Caco-2 (cell line): ENCODE measurements at regions not wholly inside any gene's neighbourhood (a gene's known extent, or its start where the extent isn't known, plus 50 kb on each side); places are given as distances from the start of the nearest gene placed in this dataset.

Source experiments
- BruUV-seq: library from RNA; stranded (reverse); fragments of 400-500 nt; replicated peaks from 2 replicates; lab custom pipeline; 2021; lab: Mats Ljungman, UMichigan
- CTCF ChIA-PET: fragments of 300-600 bp; sonication (Branson Sonifier 250); formaldehyde crosslinking; loops from one replicate; lab custom pipeline; 2022; ENCODE audit warnings: antibody characterized with exemption; lab: Charles Lee
- POLR2A ChIA-PET: fragments of 300-600 bp; sonication (Branson Sonifier 250); formaldehyde crosslinking; loops from one replicate; lab custom pipeline; 2022; ENCODE audit warnings: antibody characterized with exemption; lab: Charles Lee
- DNase-seq, 2 experiments: peaks; one replicate each; pipeline versions ENCODE4 v3.0.0 to v3.0.0-alpha.2; 2020 to 2022
- H3K27me3 ChIP-seq: replicated peaks from 2 replicates; pipeline ENCODE4 v1.6.0; 2011; ENCODE audit warnings: low read length; ENCODE audit not compliant: control insufficient read depth, insufficient read depth
- H3K36me3 ChIP-seq: 2 replicates; pipeline ENCODE4 v1.5.1; 2011; ENCODE audit warnings: low read length; ENCODE audit not compliant: control insufficient read depth, insufficient read depth
- H3K4me1 ChIP-seq: fragments of 250-450 bp; sonication (Bioruptor Pico); 2 replicates; pipeline ENCODE4 v1.5.1; 2020; ENCODE audit warnings: mild to moderate bottlenecking
- H3K4me3 ChIP-seq: 2 replicates; pipeline ENCODE4 v1.5.1; 2011; ENCODE audit warnings: low read depth, mild to moderate bottlenecking, control low read depth, low read length
- H3K9me3 ChIP-seq: fragments of 250-450 bp; sonication (Bioruptor Pico); 2 replicates; pipeline ENCODE4 v1.5.1; 2020; ENCODE audit warnings: mild to moderate bottlenecking, moderate library complexity
- H3K27ac Mint-ChIP-seq: one replicate; pipeline ENCODE4 v1.8.0; 2022; ENCODE audit warnings: mixed read lengths; ENCODE audit not compliant: unreplicated experiment
- H3K27me3 Mint-ChIP-seq: one replicate; pipeline ENCODE4 v1.8.0; 2022; ENCODE audit warnings: mixed read lengths; ENCODE audit not compliant: insufficient read depth, unreplicated experiment
- H3K36me3 Mint-ChIP-seq: one replicate; pipeline ENCODE4 v1.8.0; 2022; ENCODE audit warnings: mild to moderate bottlenecking, mixed read lengths; ENCODE audit not compliant: insufficient read depth, unreplicated experiment
- H3K4me1 Mint-ChIP-seq: one replicate; pipeline ENCODE4 v1.8.0; 2022; ENCODE audit warnings: low read depth, mixed read lengths; ENCODE audit not compliant: unreplicated experiment
- H3K4me3 Mint-ChIP-seq: one replicate; pipeline ENCODE4 v1.8.0; 2022; ENCODE audit warnings: mild to moderate bottlenecking, moderate library complexity, mixed read lengths; ENCODE audit not compliant: unreplicated experiment
- H3K9me3 Mint-ChIP-seq: one replicate; pipeline ENCODE4 v1.8.0; 2022; ENCODE audit warnings: mixed read lengths; ENCODE audit not compliant: unreplicated experiment
- intact Hi-C: fragments of 100-400 bp; cut with micrococcal nuclease; formaldehyde crosslinking; loops from one replicate; pipeline ENCODE4 v1.10.0; 2022; ENCODE audit not compliant: unreplicated experiment
- TF ChIP-seq, protein P1 (sequence below), 2 experiments: fragments of 200-600 bp in 1 of 2; IDR thresholded peaks; 1 replicate in 1 of 2; 2 replicates in 1 of 2; pipeline versions ENCODE4 v1.5.1 to v1.8.0; 2011 to 2022; ENCODE audit warnings: antibody characterized with exemption in 1 of 2, control low read depth in 1 of 2, inconsistent platforms in 1 of 2, low read depth in 1 of 2, low read length in 1 of 2, mild to moderate bottlenecking in 1 of 2, moderate library complexity in 1 of 2; ENCODE audit not compliant: insufficient read depth in 1 of 2, severe bottlenecking in 1 of 2, unreplicated experiment in 1 of 2

DNA sequence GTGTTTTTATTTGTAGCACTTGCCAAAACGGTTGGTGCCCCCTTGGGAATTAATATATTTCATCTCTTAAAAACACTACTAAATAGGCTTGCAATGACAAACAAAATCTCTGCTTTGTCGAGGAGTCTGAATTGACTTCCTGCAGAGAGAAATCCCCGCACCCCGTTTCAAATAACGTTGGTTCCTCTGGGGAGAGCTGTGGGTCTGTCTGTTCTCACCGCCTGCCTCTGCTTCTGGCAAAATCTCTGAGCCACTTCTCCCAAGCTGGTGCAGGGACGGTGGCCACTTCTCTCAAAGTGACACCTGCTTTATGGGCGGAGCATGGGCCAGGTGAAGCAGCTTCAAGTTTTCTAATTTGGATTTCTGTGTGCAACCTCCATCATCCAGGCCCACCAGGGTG is 186.3 kb upstream of the ADARB2 start:
- no TSS peak for BruUV-seq
- H3K4me3 Mint-ChIP-seq = no peak overlapping the region
- TF ChIP-seq, protein P1, sequence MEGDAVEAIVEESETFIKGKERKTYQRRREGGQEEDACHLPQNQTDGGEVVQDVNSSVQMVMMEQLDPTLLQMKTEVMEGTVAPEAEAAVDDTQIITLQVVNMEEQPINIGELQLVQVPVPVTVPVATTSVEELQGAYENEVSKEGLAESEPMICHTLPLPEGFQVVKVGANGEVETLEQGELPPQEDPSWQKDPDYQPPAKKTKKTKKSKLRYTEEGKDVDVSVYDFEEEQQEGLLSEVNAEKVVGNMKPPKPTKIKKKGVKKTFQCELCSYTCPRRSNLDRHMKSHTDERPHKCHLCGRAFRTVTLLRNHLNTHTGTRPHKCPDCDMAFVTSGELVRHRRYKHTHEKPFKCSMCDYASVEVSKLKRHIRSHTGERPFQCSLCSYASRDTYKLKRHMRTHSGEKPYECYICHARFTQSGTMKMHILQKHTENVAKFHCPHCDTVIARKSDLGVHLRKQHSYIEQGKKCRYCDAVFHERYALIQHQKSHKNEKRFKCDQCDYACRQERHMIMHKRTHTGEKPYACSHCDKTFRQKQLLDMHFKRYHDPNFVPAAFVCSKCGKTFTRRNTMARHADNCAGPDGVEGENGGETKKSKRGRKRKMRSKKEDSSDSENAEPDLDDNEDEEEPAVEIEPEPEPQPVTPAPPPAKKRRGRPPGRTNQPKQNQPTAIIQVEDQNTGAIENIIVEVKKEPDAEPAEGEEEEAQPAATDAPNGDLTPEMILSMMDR (IDR thresholded peaks at IDR 0.05; ENCODE audit: insufficient read depth in 1 of 2, low read depth in 1 of 2, low read length in 1 of 2, severe bottlenecking in 1 of 2, unreplicated experiment in 1 of 2) = no peak
- H3K9me3 Mint-ChIP-seq = no peaks in the 10 kb centered on the region
- Histone ChIP-seq H3K36me3 (no peaks in the 10 kb centered on the region), H3K4me3 (no peak overlapping the region), H3K27me3 (0 out of 2 replicates have a peak, but pooled peaks cover 1% of the 10 kb centered on the region), H3K4me1 (no peaks in the 10 kb centered on the region), H3K9me3 (no peaks in the 10 kb centered on the region)
- H3K36me3 Mint-ChIP-seq = no peaks in the 10 kb centered on the region
- ChIA-PET POLR2A (no interaction called here), CTCF (no interaction called here)
- H3K27ac Mint-ChIP-seq = no peak overlapping the region
- H3K4me1 Mint-ChIP-seq = no peaks in the 10 kb centered on the region
- intact Hi-C loops = no loop called here
- no peak for DNase-seq
- peaks cover 34% of the 10 kb centered on the region for H3K27me3 Mint-ChIP-seq

DNA sequence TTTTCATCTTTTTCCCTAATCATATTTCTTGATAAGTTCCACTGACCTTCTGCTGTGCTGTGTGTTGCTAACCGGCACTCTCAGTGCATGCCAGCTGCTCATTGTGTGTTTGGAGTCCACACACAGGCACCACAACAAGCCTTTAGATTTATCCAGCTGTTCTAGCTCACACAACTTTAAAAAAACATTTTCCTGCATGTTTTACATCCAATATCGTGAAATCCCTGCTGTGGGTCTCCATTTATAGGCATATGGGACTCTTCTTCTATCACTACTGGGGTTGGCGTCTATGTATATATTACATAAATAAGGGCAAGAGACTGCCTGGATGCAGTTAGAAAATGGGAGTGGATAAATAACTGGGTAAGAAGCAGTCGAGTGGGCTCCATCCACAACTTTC is 183.6 kb upstream of the ADARB2 start:
- H3K4me1 Mint-ChIP-seq = no peaks in the 10 kb centered on the region
- Histone ChIP-seq H3K27me3 (no peaks in the 10 kb centered on the region), H3K36me3 (no peaks in the 10 kb centered on the region), H3K4me3 (no peak overlapping the region), H3K9me3 (no peaks in the 10 kb centered on the region), H3K4me1 (no peaks in the 10 kb centered on the region)
- BruUV-seq = no TSS peak
- H3K4me3 Mint-ChIP-seq = no peak overlapping the region
- H3K36me3 Mint-ChIP-seq = no peaks in the 10 kb centered on the region
- DNase-seq = no peak
- intact Hi-C loops = no loop called here
- H3K27ac Mint-ChIP-seq = no peak overlapping the region
- ChIA-PET POLR2A (no interaction called here), CTCF (no interaction called here)
- peaks cover 36% of the 10 kb centered on the region for H3K27me3 Mint-ChIP-seq
- TF ChIP-seq, protein P1 (IDR thresholded peaks at IDR 0.05; ENCODE audit: insufficient read depth in 1 of 2, low read depth in 1 of 2, low read length in 1 of 2, severe bottlenecking in 1 of 2, unreplicated experiment in 1 of 2) = no peak
- no peaks in the 10 kb centered on the region for H3K9me3 Mint-ChIP-seq

GRCh38 chr10:1920127-1920526 is 182.8 kb upstream of the ADARB2 start:
- CTCF ChIA-PET = no interaction called here
- no peaks in the 10 kb centered on the region for H3K36me3 Mint-ChIP-seq
- no TSS peak for BruUV-seq

More at GRCh38 chr10:1920127-1920526, 182.8 kb upstream of the ADARB2 start:
- no peak overlapping the region for H3K4me3 Mint-ChIP-seq
- no peak overlapping the region for H3K4me3 ChIP-seq
- TF ChIP-seq, protein P1 (IDR thresholded peaks at IDR 0.05; ENCODE audit: insufficient read depth in 1 of 2, low read depth in 1 of 2, low read length in 1 of 2, severe bottlenecking in 1 of 2, unreplicated experiment in 1 of 2) = no peak
- intact Hi-C loops = no loop called here
- H3K27me3 Mint-ChIP-seq = peaks cover 36% of the 10 kb centered on the region
- no peaks in the 10 kb centered on the region for H3K4me1 Mint-ChIP-seq
- H3K9me3 Mint-ChIP-seq = no peaks in the 10 kb centered on the region
- no peak for DNase-seq
- no peaks in the 10 kb centered on the region for H3K36me3 ChIP-seq
- H3K9me3 ChIP-seq = no peaks in the 10 kb centered on the region
- no peak overlapping the region for H3K27ac Mint-ChIP-seq
- H3K27me3 ChIP-seq = no peaks in the 10 kb centered on the region
- POLR2A ChIA-PET = no interaction called here
- no peaks in the 10 kb centered on the region for H3K4me1 ChIP-seq
